ENCODE measurements at regions not wholly inside any gene's neighbourhood (a gene's known extent, or its start where the extent isn't known, plus 50 kb on each side); places are given as distances from the start of the nearest gene placed in this dataset.

- TF ChIP-seq, protein P1, sequence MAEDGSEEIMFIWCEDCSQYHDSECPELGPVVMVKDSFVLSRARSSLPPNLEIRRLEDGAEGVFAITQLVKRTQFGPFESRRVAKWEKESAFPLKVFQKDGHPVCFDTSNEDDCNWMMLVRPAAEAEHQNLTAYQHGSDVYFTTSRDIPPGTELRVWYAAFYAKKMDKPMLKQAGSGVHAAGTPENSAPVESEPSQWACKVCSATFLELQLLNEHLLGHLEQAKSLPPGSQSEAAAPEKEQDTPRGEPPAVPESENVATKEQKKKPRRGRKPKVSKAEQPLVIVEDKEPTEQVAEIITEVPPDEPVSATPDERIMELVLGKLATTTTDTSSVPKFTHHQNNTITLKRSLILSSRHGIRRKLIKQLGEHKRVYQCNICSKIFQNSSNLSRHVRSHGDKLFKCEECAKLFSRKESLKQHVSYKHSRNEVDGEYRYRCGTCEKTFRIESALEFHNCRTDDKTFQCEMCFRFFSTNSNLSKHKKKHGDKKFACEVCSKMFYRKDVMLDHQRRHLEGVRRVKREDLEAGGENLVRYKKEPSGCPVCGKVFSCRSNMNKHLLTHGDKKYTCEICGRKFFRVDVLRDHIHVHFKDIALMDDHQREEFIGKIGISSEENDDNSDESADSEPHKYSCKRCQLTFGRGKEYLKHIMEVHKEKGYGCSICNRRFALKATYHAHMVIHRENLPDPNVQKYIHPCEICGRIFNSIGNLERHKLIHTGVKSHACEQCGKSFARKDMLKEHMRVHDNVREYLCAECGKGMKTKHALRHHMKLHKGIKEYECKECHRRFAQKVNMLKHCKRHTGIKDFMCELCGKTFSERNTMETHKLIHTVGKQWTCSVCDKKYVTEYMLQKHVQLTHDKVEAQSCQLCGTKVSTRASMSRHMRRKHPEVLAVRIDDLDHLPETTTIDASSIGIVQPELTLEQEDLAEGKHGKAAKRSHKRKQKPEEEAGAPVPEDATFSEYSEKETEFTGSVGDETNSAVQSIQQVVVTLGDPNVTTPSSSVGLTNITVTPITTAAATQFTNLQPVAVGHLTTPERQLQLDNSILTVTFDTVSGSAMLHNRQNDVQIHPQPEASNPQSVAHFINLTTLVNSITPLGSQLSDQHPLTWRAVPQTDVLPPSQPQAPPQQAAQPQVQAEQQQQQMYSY (CRISPR knock-in tag; IDR thresholded peaks at IDR 0.05), result no peak
- TF ChIP-seq ZNF138 (CRISPR knock-in tag; conservative IDR thresholded peaks at IDR 0.05), result no peak
- TF ChIP-seq, protein P2, sequence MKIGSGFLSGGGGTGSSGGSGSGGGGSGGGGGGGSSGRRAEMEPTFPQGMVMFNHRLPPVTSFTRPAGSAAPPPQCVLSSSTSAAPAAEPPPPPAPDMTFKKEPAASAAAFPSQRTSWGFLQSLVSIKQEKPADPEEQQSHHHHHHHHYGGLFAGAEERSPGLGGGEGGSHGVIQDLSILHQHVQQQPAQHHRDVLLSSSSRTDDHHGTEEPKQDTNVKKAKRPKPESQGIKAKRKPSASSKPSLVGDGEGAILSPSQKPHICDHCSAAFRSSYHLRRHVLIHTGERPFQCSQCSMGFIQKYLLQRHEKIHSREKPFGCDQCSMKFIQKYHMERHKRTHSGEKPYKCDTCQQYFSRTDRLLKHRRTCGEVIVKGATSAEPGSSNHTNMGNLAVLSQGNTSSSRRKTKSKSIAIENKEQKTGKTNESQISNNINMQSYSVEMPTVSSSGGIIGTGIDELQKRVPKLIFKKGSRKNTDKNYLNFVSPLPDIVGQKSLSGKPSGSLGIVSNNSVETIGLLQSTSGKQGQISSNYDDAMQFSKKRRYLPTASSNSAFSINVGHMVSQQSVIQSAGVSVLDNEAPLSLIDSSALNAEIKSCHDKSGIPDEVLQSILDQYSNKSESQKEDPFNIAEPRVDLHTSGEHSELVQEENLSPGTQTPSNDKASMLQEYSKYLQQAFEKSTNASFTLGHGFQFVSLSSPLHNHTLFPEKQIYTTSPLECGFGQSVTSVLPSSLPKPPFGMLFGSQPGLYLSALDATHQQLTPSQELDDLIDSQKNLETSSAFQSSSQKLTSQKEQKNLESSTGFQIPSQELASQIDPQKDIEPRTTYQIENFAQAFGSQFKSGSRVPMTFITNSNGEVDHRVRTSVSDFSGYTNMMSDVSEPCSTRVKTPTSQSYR (CRISPR knock-in tag; IDR thresholded peaks at IDR 0.05), result no peak
- no peak for TF ChIP-seq NFE2L1 (CRISPR knock-in tag; IDR thresholded peaks at IDR 0.05)
- no peak for TF ChIP-seq ZNF671 (CRISPR knock-in tag; IDR thresholded peaks at IDR 0.05)
- TF ChIP-seq, protein P3, sequence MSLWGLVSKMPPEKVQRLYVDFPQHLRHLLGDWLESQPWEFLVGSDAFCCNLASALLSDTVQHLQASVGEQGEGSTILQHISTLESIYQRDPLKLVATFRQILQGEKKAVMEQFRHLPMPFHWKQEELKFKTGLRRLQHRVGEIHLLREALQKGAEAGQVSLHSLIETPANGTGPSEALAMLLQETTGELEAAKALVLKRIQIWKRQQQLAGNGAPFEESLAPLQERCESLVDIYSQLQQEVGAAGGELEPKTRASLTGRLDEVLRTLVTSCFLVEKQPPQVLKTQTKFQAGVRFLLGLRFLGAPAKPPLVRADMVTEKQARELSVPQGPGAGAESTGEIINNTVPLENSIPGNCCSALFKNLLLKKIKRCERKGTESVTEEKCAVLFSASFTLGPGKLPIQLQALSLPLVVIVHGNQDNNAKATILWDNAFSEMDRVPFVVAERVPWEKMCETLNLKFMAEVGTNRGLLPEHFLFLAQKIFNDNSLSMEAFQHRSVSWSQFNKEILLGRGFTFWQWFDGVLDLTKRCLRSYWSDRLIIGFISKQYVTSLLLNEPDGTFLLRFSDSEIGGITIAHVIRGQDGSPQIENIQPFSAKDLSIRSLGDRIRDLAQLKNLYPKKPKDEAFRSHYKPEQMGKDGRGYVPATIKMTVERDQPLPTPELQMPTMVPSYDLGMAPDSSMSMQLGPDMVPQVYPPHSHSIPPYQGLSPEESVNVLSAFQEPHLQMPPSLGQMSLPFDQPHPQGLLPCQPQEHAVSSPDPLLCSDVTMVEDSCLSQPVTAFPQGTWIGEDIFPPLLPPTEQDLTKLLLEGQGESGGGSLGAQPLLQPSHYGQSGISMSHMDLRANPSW (CRISPR knock-in tag; conservative IDR thresholded peaks at IDR 0.05; ENCODE audit: low read depth), result no peak
- TF ChIP-seq, protein P4, sequence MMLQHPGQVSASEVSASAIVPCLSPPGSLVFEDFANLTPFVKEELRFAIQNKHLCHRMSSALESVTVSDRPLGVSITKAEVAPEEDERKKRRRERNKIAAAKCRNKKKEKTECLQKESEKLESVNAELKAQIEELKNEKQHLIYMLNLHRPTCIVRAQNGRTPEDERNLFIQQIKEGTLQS (CRISPR knock-in tag; conservative IDR thresholded peaks at IDR 0.05), result no peak
- no peak for TF ChIP-seq CDX4 (CRISPR knock-in tag; IDR thresholded peaks at IDR 0.05; ENCODE audit: borderline replicate concordance)
- TF ChIP-seq, protein P5, sequence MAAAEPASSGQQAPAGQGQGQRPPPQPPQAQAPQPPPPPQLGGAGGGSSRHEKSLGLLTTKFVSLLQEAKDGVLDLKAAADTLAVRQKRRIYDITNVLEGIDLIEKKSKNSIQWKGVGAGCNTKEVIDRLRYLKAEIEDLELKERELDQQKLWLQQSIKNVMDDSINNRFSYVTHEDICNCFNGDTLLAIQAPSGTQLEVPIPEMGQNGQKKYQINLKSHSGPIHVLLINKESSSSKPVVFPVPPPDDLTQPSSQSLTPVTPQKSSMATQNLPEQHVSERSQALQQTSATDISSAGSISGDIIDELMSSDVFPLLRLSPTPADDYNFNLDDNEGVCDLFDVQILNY (CRISPR knock-in tag; IDR thresholded peaks at IDR 0.05), result no peak
- TF ChIP-seq, protein P6, sequence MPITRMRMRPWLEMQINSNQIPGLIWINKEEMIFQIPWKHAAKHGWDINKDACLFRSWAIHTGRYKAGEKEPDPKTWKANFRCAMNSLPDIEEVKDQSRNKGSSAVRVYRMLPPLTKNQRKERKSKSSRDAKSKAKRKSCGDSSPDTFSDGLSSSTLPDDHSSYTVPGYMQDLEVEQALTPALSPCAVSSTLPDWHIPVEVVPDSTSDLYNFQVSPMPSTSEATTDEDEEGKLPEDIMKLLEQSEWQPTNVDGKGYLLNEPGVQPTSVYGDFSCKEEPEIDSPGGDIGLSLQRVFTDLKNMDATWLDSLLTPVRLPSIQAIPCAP (CRISPR knock-in tag; IDR thresholded peaks at IDR 0.05), result no peak
- TF ChIP-seq JAZF1 (CRISPR knock-in tag; IDR thresholded peaks at IDR 0.05), result no peak
- TF ChIP-seq, protein P7, sequence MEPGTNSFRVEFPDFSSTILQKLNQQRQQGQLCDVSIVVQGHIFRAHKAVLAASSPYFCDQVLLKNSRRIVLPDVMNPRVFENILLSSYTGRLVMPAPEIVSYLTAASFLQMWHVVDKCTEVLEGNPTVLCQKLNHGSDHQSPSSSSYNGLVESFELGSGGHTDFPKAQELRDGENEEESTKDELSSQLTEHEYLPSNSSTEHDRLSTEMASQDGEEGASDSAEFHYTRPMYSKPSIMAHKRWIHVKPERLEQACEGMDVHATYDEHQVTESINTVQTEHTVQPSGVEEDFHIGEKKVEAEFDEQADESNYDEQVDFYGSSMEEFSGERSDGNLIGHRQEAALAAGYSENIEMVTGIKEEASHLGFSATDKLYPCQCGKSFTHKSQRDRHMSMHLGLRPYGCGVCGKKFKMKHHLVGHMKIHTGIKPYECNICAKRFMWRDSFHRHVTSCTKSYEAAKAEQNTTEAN (CRISPR knock-in tag; IDR thresholded peaks at IDR 0.05), result no peak
These were observed 108.6 kb upstream of the TAC1 start (continued) for GRCh38 chr7:97623333-97623732.

GRCh38 chr7:97630116-97630515 lies 101.8 kb upstream of the TAC1 start:
- no peak overlapping the region for H3K4me3 Mint-ChIP-seq
- ChIA-PET CTCF (no interaction called here), POLR2A (no interaction called here)
- no peak for DNase-seq (ENCODE audit: low spot score)
- H3K27me3 Mint-ChIP-seq (ENCODE audit: low read depth), result no peaks in the 10 kb centered on the region; the same call in 1 of the 2 replicates
- H3K27ac Mint-ChIP-seq, result no peak overlapping the region
- no peak for ATAC-seq
- H3K36me3 Mint-ChIP-seq, result no peaks in the 10 kb centered on the region
- no peak for TF ChIP-seq TEAD1 (CRISPR knock-in tag; IDR thresholded peaks at IDR 0.05)
- TF ChIP-seq ZSCAN18 (CRISPR knock-in tag; IDR thresholded peaks at IDR 0.05), result no peak
- no peak for TF ChIP-seq ZNF512 (CRISPR knock-in tag; IDR thresholded peaks at IDR 0.05; ENCODE audit: borderline replicate concordance)
- TF ChIP-seq ZNF416 (CRISPR knock-in tag; IDR thresholded peaks at IDR 0.05), result no peak
- no peaks in the 10 kb centered on the region for H3K4me1 Mint-ChIP-seq
- H3K9me3 Mint-ChIP-seq, result no peaks in the 10 kb centered on the region

Data from WTC11 (cell line).